HAP-1 (cell line): ENCODE measurements at regions not wholly inside any gene's neighbourhood (a gene's known extent, or its start where the extent isn't known, plus 50 kb on each side); places are given as distances from the start of the nearest gene placed in this dataset.
A peak's percentile ranks its signal among the peaks of the same experiment; 100 is the strongest.

ENCODE experiments used
- DNase-seq, 2 experiments: peaks; one replicate each; pipeline ENCODE4 v3.0.0-alpha.2; 2016 to 2020; ENCODE audit warnings: low spot score in 2 of 2
- H3K27me3 ChIP-seq: fragments of 250-450 bp; sonication (Bioruptor Pico); 2 replicates; pipeline ENCODE4 v1.5.1; 2020; ENCODE audit warnings: low read depth, mild to moderate bottlenecking, moderate library complexity
- H3K36me3 ChIP-seq: fragments of 250-450 bp; sonication (Bioruptor Pico); replicated peaks from 2 replicates; pipeline ENCODE4 v1.5.1; 2020; ENCODE audit warnings: mild to moderate bottlenecking
- H3K4me1 ChIP-seq: fragments of 250-450 bp; sonication (Bioruptor Pico); 2 replicates; pipeline ENCODE4 v1.5.1; 2020; ENCODE audit warnings: mild to moderate bottlenecking
- H3K4me3 ChIP-seq: fragments of 250-450 bp; sonication (Bioruptor Pico); 2 replicates; pipeline ENCODE4 v1.5.1; 2020; ENCODE audit warnings: mild to moderate bottlenecking, moderate library complexity
- H3K9me3 ChIP-seq: fragments of 250-450 bp; sonication (Bioruptor Pico); 2 replicates; pipeline ENCODE4 v1.5.1; 2020; ENCODE audit warnings: mild to moderate bottlenecking, moderate library complexity
- in situ Hi-C: fragments of 300-500 bp; cut with MboI; formaldehyde crosslinking; loops from 3 replicates; pipeline ENCODE4 v1.14.3; 2020; ENCODE audit warnings: low sequenced_read_pairs, inconsistent platforms, mixed read lengths

GRCh38 chr12:21713133-21713532 is 55.5 kb upstream of the LDHB start:
- no peaks in the 10 kb centered on the region for H3K9me3 ChIP-seq
- no peaks in the 10 kb centered on the region for H3K4me1 ChIP-seq
- DNase-seq = no peak
- in situ Hi-C loops = loop anchor here (25.0 kb wide), 1 partner anchor 299 kb away; no protein-coding TSS in a partner anchor
- no peaks in the 10 kb centered on the region for H3K36me3 ChIP-seq
- H3K27me3 ChIP-seq = no peaks in the 10 kb centered on the region; the same call in 1 of the 2 replicates
- H3K4me3 ChIP-seq = no peak overlapping the region

GRCh38 chr12:21710958-21711775 is 53.5 kb upstream of the LDHB start:
- peak in 1 of 2 experiments; percentile 22 for DNase-seq
- Histone ChIP-seq H3K4me1 (no peaks in the 10 kb centered on the region), H3K4me3 (no peak overlapping the region), H3K27me3 (peaks cover 3% of the 10 kb centered on the region), H3K9me3 (no peaks in the 10 kb centered on the region), H3K36me3 (no peaks in the 10 kb centered on the region)
- in situ Hi-C loops = loop anchor here (25.0 kb wide), 1 partner anchor 301 kb away; no protein-coding TSS in a partner anchor
